ENCODE measurements at regions not wholly inside any gene's neighbourhood (a gene's known extent, or its start where the extent isn't known, plus 50 kb on each side); places are given as distances from the start of the nearest gene placed in this dataset.
A peak's percentile ranks its signal among the peaks of the same experiment; 100 is the strongest.

DNA sequence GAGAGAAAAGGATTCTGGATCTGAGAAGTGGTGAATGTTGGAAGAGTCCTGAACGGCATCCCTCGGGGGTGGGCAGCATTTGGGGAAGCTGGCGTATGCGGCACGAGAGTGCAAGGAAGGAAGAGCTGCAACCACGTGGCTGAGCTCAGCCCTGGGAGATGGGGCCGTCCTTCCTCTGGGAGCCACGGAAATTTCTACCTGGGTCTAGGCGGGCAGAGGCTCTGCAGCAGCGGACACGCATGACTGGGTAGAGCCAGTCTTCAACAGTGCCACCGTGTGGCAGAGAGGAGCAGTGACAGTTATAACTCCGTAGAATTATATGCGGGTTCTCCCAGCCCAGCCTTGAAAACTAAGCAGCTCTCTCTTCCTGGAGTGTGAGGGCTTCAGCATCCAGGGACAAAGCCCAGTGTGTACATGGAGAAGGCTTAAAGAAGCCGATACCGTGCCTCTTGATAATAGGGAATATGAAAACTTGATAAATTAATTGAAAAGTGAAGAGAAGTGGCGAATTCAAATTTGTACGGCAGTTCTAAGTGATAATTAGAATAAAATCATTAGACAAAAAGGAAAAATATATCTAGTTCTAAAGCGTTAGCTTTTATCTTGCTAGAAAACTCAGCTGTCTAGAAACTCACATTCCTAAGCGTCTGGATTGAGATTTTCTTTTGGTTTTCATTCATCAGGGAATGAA, 82.9 kb upstream of the STXBP6 start:
- TF ChIP-seq, protein P1, sequence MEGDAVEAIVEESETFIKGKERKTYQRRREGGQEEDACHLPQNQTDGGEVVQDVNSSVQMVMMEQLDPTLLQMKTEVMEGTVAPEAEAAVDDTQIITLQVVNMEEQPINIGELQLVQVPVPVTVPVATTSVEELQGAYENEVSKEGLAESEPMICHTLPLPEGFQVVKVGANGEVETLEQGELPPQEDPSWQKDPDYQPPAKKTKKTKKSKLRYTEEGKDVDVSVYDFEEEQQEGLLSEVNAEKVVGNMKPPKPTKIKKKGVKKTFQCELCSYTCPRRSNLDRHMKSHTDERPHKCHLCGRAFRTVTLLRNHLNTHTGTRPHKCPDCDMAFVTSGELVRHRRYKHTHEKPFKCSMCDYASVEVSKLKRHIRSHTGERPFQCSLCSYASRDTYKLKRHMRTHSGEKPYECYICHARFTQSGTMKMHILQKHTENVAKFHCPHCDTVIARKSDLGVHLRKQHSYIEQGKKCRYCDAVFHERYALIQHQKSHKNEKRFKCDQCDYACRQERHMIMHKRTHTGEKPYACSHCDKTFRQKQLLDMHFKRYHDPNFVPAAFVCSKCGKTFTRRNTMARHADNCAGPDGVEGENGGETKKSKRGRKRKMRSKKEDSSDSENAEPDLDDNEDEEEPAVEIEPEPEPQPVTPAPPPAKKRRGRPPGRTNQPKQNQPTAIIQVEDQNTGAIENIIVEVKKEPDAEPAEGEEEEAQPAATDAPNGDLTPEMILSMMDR (IDR thresholded peaks at IDR 0.05): peak; percentile 76 to 80
- TF ChIP-seq EP300 (IDR thresholded peaks at IDR 0.05): no peak

Measured in suprapubic skin (tissue), 3 donors.